K562 (cell line): ENCODE measurements at regions not wholly inside any gene's neighbourhood (a gene's known extent, or its start where the extent isn't known, plus 50 kb on each side); places are given as distances from the start of the nearest gene placed in this dataset.

Experiments
- ATAC-seq: fragments of 200-7000 bp; cut with Tn5 transposase; 3 replicates; pipeline ENCODE4 v1.9.1; 2020; ENCODE audit warnings: moderate library complexity
- BruUV-seq: library from RNA; stranded (reverse); fragments of 400-500 nt; replicated peaks from 2 replicates; lab custom pipeline; 2021; lab: Mats Ljungman, UMichigan
- CTCF ChIA-PET: fragments of 300-600 bp; formaldehyde crosslinking; extraction: SDS; loops from one replicate; lab custom pipeline; 2021; ENCODE audit warnings: low intra/inter-chr PET ratio; lab: Yijun Ruan, JAX
- POLR2A ChIA-PET: fragments of 300-600, 350-650 bp; sonication (Branson Sonifier 250); formaldehyde crosslinking; extraction: SDS; loops from one replicate; lab custom pipeline; 2021; ENCODE audit warnings: antibody characterized with exemption, inconsistent platforms; lab: Yijun Ruan, JAX
- DNase-seq, 4 experiments: peaks; one replicate each; pipeline versions ENCODE4 v3.0.0 to v3.0.0-alpha.2; 2011 to 2018; ENCODE audit warnings: low spot score in 3 of 4, mixed read lengths in 3 of 4; ENCODE audit errors: extremely low read depth in 1 of 4
- FAIRE-seq: peaks from 2 replicates; lab custom pipeline; 2011; peaks lifted over from hg19 to GRCh38; lab: Jason Lieb, UNC
- H2AFZ ChIP-seq: 2 replicates; pipeline ENCODE4 v1.6.0; 2011; ENCODE audit warnings: low read depth, low read length, control low read depth, inconsistent platforms
- H3K27ac ChIP-seq: fragments of 200-600 bp; 3 replicates; pipeline ENCODE4 v1.8.0; 2011; ENCODE audit warnings: low read depth, mild to moderate bottlenecking, control low read depth, inconsistent platforms, low read length, moderate library complexity, mixed read lengths; ENCODE audit errors: extremely low read depth
- H3K27me3 ChIP-seq, 2 experiments: fragments of 300-600 bp in 1 of 2; 2 replicates in 1 of 2; 3 replicates in 1 of 2; pipeline versions ENCODE4 v1.6.0 to v1.8.0; 2011; ENCODE audit warnings: inconsistent platforms in 2 of 2, low read length in 2 of 2, mild to moderate bottlenecking in 1 of 2, mixed read lengths in 1 of 2, moderate library complexity in 1 of 2; ENCODE audit not compliant: control insufficient read depth in 2 of 2, insufficient read depth in 2 of 2
- H3K36me3 ChIP-seq: fragments of 300-600 bp; 3 replicates; pipeline ENCODE4 v1.8.0; 2011; ENCODE audit warnings: mild to moderate bottlenecking, low read length, inconsistent platforms; ENCODE audit not compliant: control insufficient read depth, insufficient read depth
- H3K4me1 ChIP-seq, 2 experiments: fragments of 200-600 bp in 1 of 2; replicated peaks in 1 of 2; 2 replicates in 1 of 2; 3 replicates in 1 of 2; pipeline versions ENCODE4 v1.5.1 to v1.8.0; 2011; ENCODE audit warnings: inconsistent platforms in 2 of 2, low read length in 2 of 2, mild to moderate bottlenecking in 1 of 2, mixed read lengths in 1 of 2, moderate library complexity in 1 of 2; ENCODE audit not compliant: control insufficient read depth in 2 of 2, insufficient read depth in 2 of 2
- H3K4me2 ChIP-seq: 2 replicates; pipeline ENCODE4 v1.6.1; 2011; ENCODE audit warnings: low read length, control low read depth, inconsistent platforms, mixed read lengths; ENCODE audit not compliant: insufficient read depth
- H3K4me3 ChIP-seq: fragments of 200-600 bp; sonication (generic), shearing (Covaris generic); 2 replicates; pipeline ENCODE4 v1.5.1; 2016; ENCODE audit warnings: control low read depth, inconsistent platforms
- H3K79me2 ChIP-seq: fragments of 200-600 bp; 3 replicates; pipeline ENCODE4 v1.8.0; 2011; ENCODE audit warnings: low read length, inconsistent platforms; ENCODE audit not compliant: control insufficient read depth, insufficient read depth
- H3K9ac ChIP-seq, 2 experiments: 2 replicates each; pipeline versions ENCODE4 v1.6.0 to v1.6.1; 2011; ENCODE audit warnings: low read depth in 2 of 2, low read length in 2 of 2, control low read depth in 1 of 2, inconsistent platforms in 1 of 2, mild to moderate bottlenecking in 1 of 2, mixed read lengths in 1 of 2; ENCODE audit not compliant: insufficient read depth in 1 of 2
- H3K9me1 ChIP-seq: one replicate; pipeline ENCODE4 v1.6.0; 2011; ENCODE audit warnings: inconsistent platforms, mild to moderate bottlenecking, low read length, moderate library complexity; ENCODE audit not compliant: control insufficient read depth, insufficient read depth
- H3K9me3 ChIP-seq: replicated peaks from 2 replicates; pipeline ENCODE4 v1.5.1; 2011; ENCODE audit warnings: low read depth, low read length, inconsistent platforms; ENCODE audit not compliant: control insufficient read depth, insufficient read depth
- H4K20me1 ChIP-seq: replicated peaks from 2 replicates; pipeline ENCODE4 v1.6.1; 2011; ENCODE audit warnings: low read length, inconsistent platforms, mixed read lengths; ENCODE audit not compliant: control insufficient read depth, insufficient read depth
- DIDO1 ChIP-seq: fragments of 450-650 bp; IDR thresholded peaks from 2 replicates; pipeline ENCODE4 v1.6.1; 2016; ENCODE audit warnings: low read depth, missing biosample characterization, missing genetic modification characterization
- HNRNPK ChIP-seq: fragments of 200-400 bp; formaldehyde crosslinking; IDR thresholded peaks from one replicate; pipeline ENCODE4 v1.6.1; 2018; ENCODE audit warnings: mild to moderate bottlenecking, low read depth, low read length; ENCODE audit not compliant: poor library complexity, severe bottlenecking
- MTA1 ChIP-seq: fragments of 450-650 bp; IDR thresholded peaks from 2 replicates; pipeline ENCODE4 v1.6.1; 2017; ENCODE audit warnings: borderline replicate concordance
- SIRT6 ChIP-seq: IDR thresholded peaks from one replicate; pipeline ENCODE4 v1.6.1; 2012; ENCODE audit warnings: low read depth, mild to moderate bottlenecking, control low read depth, inconsistent platforms, low read length, moderate library complexity
- ZBTB34 ChIP-seq: fragments of 250-450 bp; sonication (Bioruptor Pico); IDR thresholded peaks from 2 replicates; pipeline ENCODE4 v1.8.0; 2021; ENCODE audit warnings: mild to moderate bottlenecking, moderate library complexity
- ZZZ3 ChIP-seq: fragments of 450-650 bp; IDR thresholded peaks from 2 replicates; pipeline ENCODE4 v1.6.1; 2016; ENCODE audit warnings: antibody characterized with exemption, mild to moderate bottlenecking, moderate library complexity
- WGBS: fragments of 100-300 bp; shearing (Covaris generic); methylation state at CpG from one replicate; pipeline ENCODE4 v1.1.6; 2016; ENCODE audit warnings: low coverage, mixed read lengths; ENCODE audit not compliant: insufficient coverage; ENCODE audit errors: missing lambda C conversion rate; 5-methylcytosine and 5-hydroxymethylcytosine counted together
- in situ Hi-C: fragments of 300-500 bp; cut with MboI; formaldehyde crosslinking; loops from 4 replicates; pipeline ENCODE4 v1.15.0; 2018; ENCODE audit warnings: inconsistent platforms, mixed read lengths
- intact Hi-C: fragments of 100-400 bp; cut with micrococcal nuclease; formaldehyde crosslinking; loops from 2 replicates; pipeline ENCODE4 v1.14.2; 2022
- TF ChIP-seq, protein P1 (sequence below): IDR thresholded peaks from 2 replicates; pipeline ENCODE4 v1.6.1; 2011; ENCODE audit not compliant: insufficient read length; ENCODE audit errors: extremely low read depth
- TF ChIP-seq, protein P2 (sequence below): sonication (generic); formaldehyde crosslinking; IDR thresholded peaks from 2 replicates; pipeline ENCODE4 v1.8.0; 2022; ENCODE audit warnings: mild to moderate bottlenecking, missing genetic modification reagents, borderline replicate concordance

GRCh38 chr14:101055776-101056374, 152.4 kb upstream of the RTL1 start:
- POLR2A ChIA-PET, result no interaction called here
- Histone ChIP-seq H3K79me2 (no peaks in the 10 kb centered on the region), H3K27me3 (peaks cover 0 to 28% of the 10 kb centered on the region in 2 experiments; a peak in 2 of 5 replicates), H3K9ac (no peak overlapping the region), H3K4me1 (no peaks in the 10 kb centered on the region), H3K9me1 (no peaks in the 10 kb centered on the region), H3K9me3 (no peaks in the 10 kb centered on the region), H3K4me3 (no peak overlapping the region), H4K20me1 (no peaks in the 10 kb centered on the region), H3K4me2 (no peak overlapping the region), H3K27ac (no peak overlapping the region), H2AFZ (no peak overlapping the region), H3K36me3 (no peaks in the 10 kb centered on the region)
- in situ Hi-C loops (no loop called here), intact Hi-C loops (no loop called here)
- ATAC-seq, result no peak
- DNase-seq, result no peak
- WGBS, result 3% methylated on average over 10 of the region's 12 CpGs
- TF ChIP-seq SIRT6 (no peak), DIDO1 (tag) (no peak)
- no peak for FAIRE-seq
- no TSS peak for BruUV-seq
- CTCF ChIA-PET, result no interaction called here

GRCh38 chr14:101056446-101056845, 152.9 kb upstream of the RTL1 start:
- H3K4me1 ChIP-seq, result no peaks in the 10 kb centered on the region
- no peaks in the 10 kb centered on the region for H3K9me3 ChIP-seq
- DNase-seq, result no peak
- no peak overlapping the region for H3K4me2 ChIP-seq
- WGBS, result 6% methylated on average over 2 of the region's 2 CpGs
- no peaks in the 10 kb centered on the region for H4K20me1 ChIP-seq
- no peak overlapping the region for H3K27ac ChIP-seq
- no peaks in the 10 kb centered on the region for H3K79me2 ChIP-seq
- CTCF ChIA-PET, result no interaction called here
- FAIRE-seq, result no peak
- no peaks in the 10 kb centered on the region for H3K36me3 ChIP-seq
- no peak for ATAC-seq
- POLR2A ChIA-PET, result no interaction called here
- H3K4me3 ChIP-seq, result no peak overlapping the region
- H2AFZ ChIP-seq, result no peak overlapping the region
- BruUV-seq, result no TSS peak
- TF ChIP-seq HNRNPK (no peak), ZZZ3 (no peak), MTA1 (no peak), ZBTB34 (CRISPR knock-in tag) (no peak)
- TF ChIP-seq, protein P1, sequence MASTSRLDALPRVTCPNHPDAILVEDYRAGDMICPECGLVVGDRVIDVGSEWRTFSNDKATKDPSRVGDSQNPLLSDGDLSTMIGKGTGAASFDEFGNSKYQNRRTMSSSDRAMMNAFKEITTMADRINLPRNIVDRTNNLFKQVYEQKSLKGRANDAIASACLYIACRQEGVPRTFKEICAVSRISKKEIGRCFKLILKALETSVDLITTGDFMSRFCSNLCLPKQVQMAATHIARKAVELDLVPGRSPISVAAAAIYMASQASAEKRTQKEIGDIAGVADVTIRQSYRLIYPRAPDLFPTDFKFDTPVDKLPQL, result no peak
- TF ChIP-seq, protein P2, sequence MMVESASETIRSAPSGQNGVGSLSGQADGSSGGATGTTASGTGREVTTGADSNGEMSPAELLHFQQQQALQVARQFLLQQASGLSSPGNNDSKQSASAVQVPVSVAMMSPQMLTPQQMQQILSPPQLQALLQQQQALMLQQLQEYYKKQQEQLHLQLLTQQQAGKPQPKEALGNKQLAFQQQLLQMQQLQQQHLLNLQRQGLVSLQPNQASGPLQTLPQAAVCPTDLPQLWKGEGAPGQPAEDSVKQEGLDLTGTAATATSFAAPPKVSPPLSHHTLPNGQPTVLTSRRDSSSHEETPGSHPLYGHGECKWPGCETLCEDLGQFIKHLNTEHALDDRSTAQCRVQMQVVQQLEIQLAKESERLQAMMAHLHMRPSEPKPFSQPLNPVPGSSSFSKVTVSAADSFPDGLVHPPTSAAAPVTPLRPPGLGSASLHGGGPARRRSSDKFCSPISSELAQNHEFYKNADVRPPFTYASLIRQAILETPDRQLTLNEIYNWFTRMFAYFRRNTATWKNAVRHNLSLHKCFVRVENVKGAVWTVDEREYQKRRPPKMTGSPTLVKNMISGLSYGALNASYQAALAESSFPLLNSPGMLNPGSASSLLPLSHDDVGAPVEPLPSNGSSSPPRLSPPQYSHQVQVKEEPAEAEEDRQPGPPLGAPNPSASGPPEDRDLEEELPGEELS (CRISPR knock-in tag), result no peak
- in situ Hi-C loops (no loop called here), intact Hi-C loops (no loop called here)
- no peaks in the 10 kb centered on the region for H3K9me1 ChIP-seq
- no peak overlapping the region for H3K9ac ChIP-seq
- peaks cover 0 to 32% of the 10 kb centered on the region in 2 experiments; a peak in 2 of 5 replicates for H3K27me3 ChIP-seq
